H4 (cell line): ENCODE measurements at regions not wholly inside any gene's neighbourhood (a gene's known extent, or its start where the extent isn't known, plus 50 kb on each side); places are given as distances from the start of the nearest gene placed in this dataset.
A peak's percentile ranks its signal among the peaks of the same experiment; 100 is the strongest.

Experiments
- DNase-seq: peaks from one replicate; pipeline ENCODE4 v3.0.0-alpha.2; 2015; ENCODE audit warnings: low spot score

- no peak for DNase-seq
Measured at GRCh38 chr2:18379870-18380269, 180.6 kb downstream of the RDH14 start.

DNA sequence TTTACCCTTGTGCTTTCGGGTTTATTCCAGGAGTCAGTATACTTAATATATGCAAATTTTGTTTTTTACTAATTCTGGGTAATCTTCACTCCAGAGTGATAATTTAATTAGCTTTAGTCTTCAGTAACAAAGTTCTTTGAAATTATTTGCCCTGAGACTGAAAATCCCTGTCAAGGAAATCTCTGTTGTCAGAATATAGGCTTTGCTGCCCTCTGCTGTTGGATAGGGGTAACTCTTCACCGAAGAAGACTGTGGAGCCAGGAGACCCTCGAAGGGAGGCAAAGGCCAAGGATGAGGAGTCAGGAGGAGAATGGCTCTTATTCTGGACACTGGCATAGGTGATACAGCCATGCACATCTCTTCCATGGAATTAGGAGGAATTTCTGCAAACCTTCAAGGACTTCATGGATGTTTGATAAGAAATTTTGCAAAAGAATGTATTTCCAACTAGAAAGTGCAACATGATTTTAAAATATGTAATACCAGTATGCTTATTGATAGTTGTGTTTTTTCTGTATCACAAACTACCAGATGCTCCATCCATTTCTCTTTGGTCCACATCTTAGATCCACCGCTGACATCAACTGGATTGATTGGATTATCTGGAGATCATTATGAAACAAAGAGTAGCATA, 182.3 kb downstream of the RDH14 start:
- peak; percentile 27 for DNase-seq

DNA sequence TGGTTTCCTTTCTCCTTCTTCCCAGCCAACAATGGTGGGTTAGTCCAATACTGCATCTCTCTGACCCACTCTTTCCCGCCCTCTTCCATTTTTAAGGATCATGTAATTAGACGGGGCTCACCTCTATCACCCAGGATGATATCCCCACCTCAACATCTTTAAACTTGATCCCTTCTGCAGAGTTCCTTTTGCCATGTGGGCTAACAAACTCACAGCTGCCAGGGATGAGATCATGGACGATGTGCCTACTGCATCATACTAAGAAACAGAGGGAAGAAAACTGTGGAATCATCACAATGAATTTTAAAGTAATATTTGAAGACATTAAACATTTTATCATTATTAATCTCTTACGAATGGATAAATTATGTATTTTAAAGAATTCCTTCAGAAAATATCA, 183.5 kb downstream of the RDH14 start:
- DNase-seq, result no peak

- no peak for DNase-seq
Measured at GRCh38 chr2:18373664-18374063, 186.8 kb downstream of the RDH14 start.

DNA sequence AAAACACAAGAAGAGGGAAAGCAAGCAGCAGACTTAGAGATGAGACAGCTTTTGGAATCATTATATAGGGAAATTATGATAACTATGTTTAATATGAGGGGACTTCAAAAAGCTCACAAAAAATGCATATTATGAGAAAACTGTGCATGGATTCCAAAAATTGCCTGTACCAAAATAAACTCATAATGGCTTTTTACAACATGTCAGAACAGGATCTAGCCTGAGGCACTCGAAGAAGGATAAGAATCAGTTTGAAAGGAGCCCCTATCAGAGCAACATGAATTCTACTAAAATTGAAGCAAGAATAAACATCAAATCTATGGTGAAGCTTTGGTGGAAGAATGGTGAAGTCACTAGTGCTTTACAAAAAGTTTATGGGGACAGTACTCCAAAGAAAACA, 187.4 kb downstream of the RDH14 start:
- DNase-seq, result no peak

DNA sequence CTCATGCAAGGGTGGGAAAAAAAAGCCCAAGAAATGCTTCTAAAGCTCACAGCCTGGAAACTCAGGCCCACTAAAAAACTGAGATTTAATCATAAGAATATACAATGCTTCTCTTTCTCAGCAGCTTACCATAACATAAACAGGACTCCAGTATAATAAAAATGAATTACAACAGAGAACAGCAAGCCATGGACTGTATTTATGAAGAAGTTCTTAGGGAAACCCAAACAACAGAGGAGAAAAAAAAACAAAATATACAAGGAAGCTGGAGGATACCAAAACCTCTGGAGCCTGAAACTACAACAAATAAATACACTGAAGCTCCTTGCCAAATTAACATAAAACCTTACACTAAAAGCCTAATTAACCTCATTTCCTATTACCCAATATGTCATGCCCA, 187.8 kb downstream of the RDH14 start:
- no peak for DNase-seq

DNA sequence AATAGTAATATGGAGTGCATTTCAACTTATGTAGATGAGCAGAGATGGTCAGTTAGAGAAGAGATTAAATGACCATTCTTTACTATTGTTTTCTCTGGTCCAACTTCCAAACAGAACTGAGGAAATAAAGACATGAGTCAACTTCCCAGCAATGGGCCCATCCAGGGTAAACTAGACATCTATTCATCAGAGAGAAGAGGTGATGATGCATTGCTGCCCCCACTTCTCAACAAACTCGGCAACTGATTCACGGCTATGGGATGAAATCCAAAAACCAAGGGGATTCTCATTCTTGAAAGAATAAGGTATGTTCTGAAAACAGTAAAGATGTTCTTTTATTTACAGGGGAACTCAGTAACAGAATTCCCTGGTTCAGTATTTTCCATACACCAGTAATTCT, 190.7 kb downstream of the RDH14 start:
- DNase-seq, result no peak

DNA sequence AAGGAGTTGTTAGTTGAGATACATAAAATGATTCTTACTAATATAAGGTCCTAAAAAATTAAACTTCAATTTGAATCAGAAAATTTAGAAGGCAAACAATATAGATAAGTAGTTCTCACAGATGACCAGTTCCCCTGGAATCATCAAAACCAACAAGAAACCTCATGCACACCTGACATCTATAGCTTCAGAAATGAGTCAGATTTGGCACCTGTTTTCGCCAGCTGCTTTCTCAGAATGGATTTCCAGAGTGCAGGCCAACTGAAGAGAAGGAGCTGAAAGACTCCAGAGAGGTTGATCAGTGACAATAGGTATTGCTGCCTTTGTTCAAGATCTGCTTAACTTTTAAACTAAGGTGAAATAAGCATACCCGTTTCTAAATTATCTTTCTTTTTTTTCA, 192.4 kb downstream of the RDH14 start:
- DNase-seq, result no peak

DNA sequence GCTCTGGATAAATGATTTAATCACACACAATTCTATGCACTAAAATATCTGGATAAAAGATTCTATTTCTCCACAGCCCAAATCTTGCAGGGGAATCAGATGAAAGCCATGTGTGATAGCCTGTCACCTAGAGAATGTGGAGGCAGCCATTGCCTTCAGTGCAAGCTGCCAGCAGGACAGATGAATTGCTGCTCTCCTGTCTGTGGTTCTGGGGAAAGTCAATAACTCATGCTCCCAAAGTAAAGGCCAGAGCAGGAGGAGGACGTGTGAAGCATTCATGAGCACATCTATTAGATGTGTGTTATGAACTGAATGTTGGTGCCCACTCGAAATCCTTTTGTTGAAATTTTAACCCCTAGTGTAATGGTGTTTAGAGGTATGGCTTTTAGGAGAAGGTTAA, 195.1 kb downstream of the RDH14 start:
- no peak for DNase-seq

GRCh38 chr2:18363348-18363747, 197.1 kb downstream of the RDH14 start:
- DNase-seq, result no peak

DNA sequence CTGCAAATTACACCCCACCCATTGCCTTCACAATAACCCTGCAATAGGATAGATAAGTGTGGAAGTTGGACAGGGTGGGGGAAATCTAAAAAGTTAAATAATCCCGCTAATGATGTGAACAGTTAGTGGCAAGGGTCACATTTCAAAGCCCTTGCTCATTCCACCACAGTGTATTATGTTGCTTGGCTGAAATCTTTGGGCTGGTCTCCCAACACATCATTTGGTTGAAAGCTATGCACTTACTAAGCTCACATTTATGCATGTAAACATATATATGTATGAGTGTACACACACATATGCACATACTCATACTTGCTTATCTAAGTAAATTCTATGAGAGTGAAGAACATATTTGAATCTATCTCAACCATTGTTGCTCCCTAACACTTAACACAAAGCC, 197.8 kb downstream of the RDH14 start:
- no peak for DNase-seq

GRCh38 chr2:18357537-18357936, 202.9 kb downstream of the RDH14 start:
- no peak for DNase-seq

GRCh38 chr2:18356676-18357075, 203.8 kb downstream of the RDH14 start:
- DNase-seq, result peak; percentile 5

- DNase-seq, result no peak
Measured at GRCh38 chr2:18349421-18349820, 211.0 kb downstream of the RDH14 start.

- DNase-seq, result no peak
Measured at GRCh38 chr2:18346874-18347273, 213.6 kb downstream of the RDH14 start.

- no peak for DNase-seq
Measured at GRCh38 chr2:18346344-18346743, 214.1 kb downstream of the RDH14 start.

DNA sequence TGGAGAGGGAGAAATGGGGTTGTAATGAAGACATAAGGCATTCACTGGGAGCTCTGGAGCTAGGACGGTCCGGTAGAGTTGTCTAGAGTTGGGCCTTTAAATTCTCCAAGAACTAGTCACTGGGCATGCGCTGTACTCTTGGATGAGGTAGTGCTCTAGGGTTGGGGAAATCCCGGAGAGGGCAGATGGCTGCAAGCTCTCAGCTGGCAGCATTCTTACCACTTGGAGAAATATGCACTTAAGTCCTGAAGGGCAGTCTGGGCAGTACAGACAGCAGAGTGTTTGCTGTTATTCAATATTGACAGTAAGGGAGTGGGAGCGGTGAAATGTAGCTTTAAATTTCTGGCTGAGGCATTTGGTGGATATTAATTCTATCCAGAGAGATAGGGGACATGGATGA, 214.6 kb downstream of the RDH14 start:
- no peak for DNase-seq

DNA sequence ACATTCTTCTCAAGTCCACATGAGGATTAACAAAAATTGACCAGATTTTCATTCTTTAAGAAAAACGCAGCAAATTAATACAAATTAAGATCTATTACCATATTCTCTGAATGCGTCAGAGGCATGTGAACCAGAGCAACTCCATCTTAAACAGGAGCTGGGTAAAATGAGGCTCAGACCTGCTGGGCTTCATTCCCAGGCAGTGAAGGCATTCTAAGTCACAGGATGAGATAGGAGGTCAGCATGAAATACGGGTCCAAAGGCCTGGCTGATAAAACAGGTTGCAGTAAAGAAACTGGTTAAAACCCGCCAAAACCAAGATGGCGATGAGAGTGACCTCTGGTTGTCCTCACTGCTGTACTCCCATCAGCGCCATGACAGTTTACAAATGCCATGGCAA, 217.6 kb downstream of the RDH14 start:
- no peak for DNase-seq

GRCh38 chr2:18339326-18339725, 221.1 kb downstream of the RDH14 start:
- no peak for DNase-seq

GRCh38 chr2:18336975-18337374, 223.5 kb downstream of the RDH14 start:
- no peak for DNase-seq

DNA sequence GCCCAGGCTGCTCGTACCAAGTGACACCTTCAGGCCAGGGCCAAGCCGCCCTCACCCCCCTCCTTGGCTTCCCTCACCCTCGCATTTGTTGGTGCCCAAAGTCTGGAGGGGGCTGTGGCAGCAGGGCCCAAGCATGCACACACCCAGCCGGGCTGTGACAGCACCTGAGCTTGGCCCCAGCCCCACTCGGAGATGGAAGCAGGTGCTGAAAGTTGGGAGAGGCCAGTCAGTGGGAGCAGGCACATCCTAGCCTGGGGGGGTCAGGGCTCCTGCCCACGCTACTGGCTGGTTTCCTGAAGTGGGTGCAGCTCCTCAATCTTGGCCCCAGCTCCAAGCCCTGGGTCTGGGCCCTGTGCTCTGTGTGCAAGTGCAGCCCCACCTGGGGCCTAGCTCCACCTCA, 228.0 kb downstream of the RDH14 start:
- DNase-seq, result no peak

GRCh38 chr2:18325118-18325517, 235.3 kb downstream of the RDH14 start:
- DNase-seq, result no peak

DNA sequence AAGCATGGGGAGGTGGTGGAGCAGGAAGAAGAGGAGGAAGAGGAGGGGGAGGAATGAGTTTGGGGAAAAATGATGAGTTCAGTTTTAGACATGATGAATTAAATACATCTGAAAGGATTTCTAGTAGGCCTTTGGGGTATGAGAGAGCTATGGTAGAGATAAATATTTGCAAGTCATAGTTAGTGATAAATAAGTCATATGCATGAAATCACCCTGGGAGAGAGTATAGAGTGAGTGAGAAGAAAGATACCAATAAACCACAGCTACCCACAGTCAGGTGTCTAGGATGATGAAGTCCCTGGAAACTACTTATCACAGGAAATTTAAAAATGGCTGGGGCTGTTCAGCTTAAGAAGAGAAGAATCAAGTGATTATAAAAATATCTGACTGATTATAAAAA, 240.5 kb downstream of the RDH14 start:
- DNase-seq, result no peak

DNA sequence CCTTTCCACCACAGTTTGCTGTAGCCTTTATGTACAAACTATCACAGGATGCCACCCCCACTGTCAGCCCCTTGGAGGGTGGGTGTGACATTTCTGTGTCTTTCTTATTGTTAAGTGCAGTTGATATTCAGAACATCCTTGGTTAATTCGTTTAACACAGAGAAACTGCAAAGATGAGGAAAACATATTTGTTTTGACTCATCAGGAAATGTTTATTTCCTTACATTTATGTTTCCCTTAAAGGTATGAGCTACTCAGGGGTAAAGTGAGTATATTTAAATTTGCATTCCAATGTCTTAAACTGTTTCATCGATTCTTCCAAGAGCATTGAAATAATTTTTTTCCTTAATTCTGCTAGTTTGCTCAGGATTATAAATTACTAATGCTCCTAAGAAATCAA, 243.4 kb downstream of the RDH14 start:
- no peak for DNase-seq

- DNase-seq, result no peak
Measured at GRCh38 chr2:18312818-18313217, 247.6 kb downstream of the RDH14 start.
